ENCODE measurements at regions not wholly inside any gene's neighbourhood (a gene's known extent, or its start where the extent isn't known, plus 50 kb on each side); places are given as distances from the start of the nearest gene placed in this dataset.

GRCh38 chr1:78263459-78263858 lies 217.7 kb downstream of the GIPC2 start (continued):
- TF ChIP-seq SP1 (IDR thresholded peaks at IDR 0.05; ENCODE audit: low read depth) (no peak), ELF1 (IDR thresholded peaks at IDR 0.05; ENCODE audit: borderline replicate concordance, low read depth) (no peak)

GRCh38 chr1:78263946-78264345 lies 218.2 kb downstream of the GIPC2 start:
- Histone ChIP-seq H3K9me3 (ENCODE audit: control insufficient read depth in 1 of 2, insufficient read depth in 1 of 2, low read depth in 1 of 2, low read length in 2 of 2) (no peaks in the 10 kb centered on the region), H3K36me3 (ENCODE audit: control insufficient read depth in 1 of 2, insufficient read depth in 2 of 2, low read length in 2 of 2) (no peaks in the 10 kb centered on the region), H3K4me1 (ENCODE audit: control insufficient read depth in 1 of 2, insufficient read depth in 2 of 2, low read length in 2 of 2) (no peaks in the 10 kb centered on the region), H3K27ac (ENCODE audit: low read depth, low read length) (no peak overlapping the region), H3K79me2 (ENCODE audit: insufficient read depth, low read length) (no peaks in the 10 kb centered on the region), H3K4me2 (ENCODE audit: low read length) (no peak overlapping the region), H3K4me3 (replicated peaks in 1 of 2; ENCODE audit: low read depth in 1 of 2, low read length in 2 of 2) (no peak overlapping the region), H4K20me1 (ENCODE audit: insufficient read depth) (no peaks in the 10 kb centered on the region), H2AFZ (ENCODE audit: low read depth, low read length, poor library complexity, severe bottlenecking) (no peak overlapping the region), H3K27me3 (ENCODE audit: insufficient read depth, low read length) (no peaks in the 10 kb centered on the region), H3K9ac (ENCODE audit: low read length) (no peak overlapping the region), H3K9me2 (ENCODE audit: insufficient read depth) (0 out of 2 replicates have a peak, but pooled peaks cover 2% of the 10 kb centered on the region)
- ChIA-PET RAD21 (ENCODE audit: low non-redundant PET in 1 of 2, low total read pairs in 2 of 2, uncharacterized antibody in 2 of 2, unreplicated experiment in 2 of 2) (no interaction called here), POLR2A (no interaction called here), CTCF (no interaction called here)
- DNase-seq (ENCODE audit: low read depth, low spot score) (no peak), ATAC-seq (no peak)
- intact Hi-C loops (cut with micrococcal nuclease): no loop called here
- TF ChIP-seq REST (IDR thresholded peaks at IDR 0.05; ENCODE audit: low read depth) (no peak), EGR1 (IDR thresholded peaks at IDR 0.05; ENCODE audit: low read depth) (no peak), JUND (IDR thresholded peaks at IDR 0.05) (no peak), FOSL1 (IDR thresholded peaks at IDR 0.05; ENCODE audit: low read depth) (no peak), CTCF (IDR thresholded peaks at IDR 0.05 in 2 of 3, conservative IDR thresholded peaks at IDR 0.05 in 1 of 3; ENCODE audit: borderline replicate concordance in 1 of 3, insufficient read depth in 1 of 3, low read depth in 2 of 3, low read length in 2 of 3) (no peak), POLR2AphosphoS5 (IDR thresholded peaks at IDR 0.05; ENCODE audit: low read depth, low read length) (no peak), ZFX (IDR thresholded peaks at IDR 0.05) (no peak), MAX (IDR thresholded peaks at IDR 0.05) (no peak), RAD21 (IDR thresholded peaks at IDR 0.05; ENCODE audit: low read depth) (no peak), CBX3 (IDR thresholded peaks at IDR 0.05; ENCODE audit: low read depth) (no peak), CEBPB (IDR thresholded peaks at IDR 0.05; ENCODE audit: low read depth) (no peak), SRF (IDR thresholded peaks at IDR 0.05; ENCODE audit: low read depth) (no peak), SP1 (IDR thresholded peaks at IDR 0.05; ENCODE audit: low read depth) (no peak), EZH2phosphoT487 (IDR thresholded peaks at IDR 0.05; ENCODE audit: borderline replicate concordance) (no peak), POLR2A (IDR thresholded peaks at IDR 0.05; ENCODE audit: borderline replicate concordance, extremely low read depth, insufficient read depth, insufficient read length) (no peak), TCF7L2 (IDR thresholded peaks at IDR 0.05; ENCODE audit: borderline replicate concordance, extremely low read depth, insufficient read depth, insufficient read length) (no peak), ZNF274 (IDR thresholded peaks at IDR 0.05; ENCODE audit: low read depth, low read length) (no peak), SIN3A (IDR thresholded peaks at IDR 0.05; ENCODE audit: low read depth) (no peak)
- no TSS peak for BruUV-seq (replicated peaks)

All from HCT116 (cell line).